GM21619 (cell line): ENCODE measurements at regions not wholly inside any gene's neighbourhood (a gene's known extent, or its start where the extent isn't known, plus 50 kb on each side); places are given as distances from the start of the nearest gene placed in this dataset.

ENCODE experiments used
- ATAC-seq: cut with Tn5 transposase; IDR thresholded peaks from one replicate; pipeline ENCODE4 v1.9.1; 2021; ENCODE audit not compliant: unreplicated experiment

- ATAC-seq: no peak
Measured at GRCh38 chr14:82113007-82113406, 579.4 kb upstream of the SEL1L start.

- no peak for ATAC-seq
Measured at GRCh38 chr14:82113710-82114109, 580.1 kb upstream of the SEL1L start.

GRCh38 chr14:82116721-82117120, 583.1 kb upstream of the SEL1L start:
- ATAC-seq: no peak

GRCh38 chr14:82122655-82123054, 589.0 kb upstream of the SEL1L start:
- ATAC-seq: no peak

GRCh38 chr14:82124511-82124910, 590.9 kb upstream of the SEL1L start:
- no peak for ATAC-seq

GRCh38 chr14:82126006-82126405, 592.4 kb upstream of the SEL1L start:
- no peak for ATAC-seq

GRCh38 chr14:82134411-82134810, 600.8 kb upstream of the SEL1L start:
- ATAC-seq: no peak

- ATAC-seq: no peak
Measured at GRCh38 chr14:82138431-82138830, 604.8 kb upstream of the SEL1L start.

GRCh38 chr14:82146846-82147245, 613.2 kb upstream of the SEL1L start:
- no peak for ATAC-seq

- no peak for ATAC-seq
Measured at GRCh38 chr14:82153689-82154088, 620.0 kb upstream of the SEL1L start.

- ATAC-seq: no peak
Measured at GRCh38 chr14:82159624-82160023, 626.0 kb upstream of the SEL1L start.

GRCh38 chr14:82180139-82180538, 646.5 kb upstream of the SEL1L start:
- no peak for ATAC-seq

- ATAC-seq: no peak
Measured at GRCh38 chr14:82182646-82183045, 649.0 kb upstream of the SEL1L start.

- ATAC-seq: no peak
Measured at GRCh38 chr14:82190742-82191141, 657.1 kb upstream of the SEL1L start.

- no peak for ATAC-seq
Measured at GRCh38 chr14:82192387-82192786, 658.7 kb upstream of the SEL1L start.

- no peak for ATAC-seq
Measured at GRCh38 chr14:82223276-82223675, 689.6 kb upstream of the SEL1L start.

- ATAC-seq: no peak
Measured at GRCh38 chr14:82224610-82225009, 691.0 kb upstream of the SEL1L start.

- ATAC-seq: no peak
Measured at GRCh38 chr14:82230748-82231147, 697.1 kb upstream of the SEL1L start.

- no peak for ATAC-seq
Measured at GRCh38 chr14:82238649-82239048, 705.0 kb upstream of the SEL1L start.

- ATAC-seq: no peak
Measured at GRCh38 chr14:82239223-82239622, 705.6 kb upstream of the SEL1L start.

- ATAC-seq: no peak
Measured at GRCh38 chr14:82244791-82245190, 711.1 kb upstream of the SEL1L start.

GRCh38 chr14:82251494-82251893, 717.8 kb upstream of the SEL1L start:
- no peak for ATAC-seq

- ATAC-seq: no peak
Measured at GRCh38 chr14:82270286-82270685, 736.6 kb upstream of the SEL1L start.

GRCh38 chr14:82298811-82299210, 765.2 kb upstream of the SEL1L start:
- ATAC-seq: no peak
